ENCODE measurements at regions not wholly inside any gene's neighbourhood (a gene's known extent, or its start where the extent isn't known, plus 50 kb on each side); places are given as distances from the start of the nearest gene placed in this dataset.

DNA sequence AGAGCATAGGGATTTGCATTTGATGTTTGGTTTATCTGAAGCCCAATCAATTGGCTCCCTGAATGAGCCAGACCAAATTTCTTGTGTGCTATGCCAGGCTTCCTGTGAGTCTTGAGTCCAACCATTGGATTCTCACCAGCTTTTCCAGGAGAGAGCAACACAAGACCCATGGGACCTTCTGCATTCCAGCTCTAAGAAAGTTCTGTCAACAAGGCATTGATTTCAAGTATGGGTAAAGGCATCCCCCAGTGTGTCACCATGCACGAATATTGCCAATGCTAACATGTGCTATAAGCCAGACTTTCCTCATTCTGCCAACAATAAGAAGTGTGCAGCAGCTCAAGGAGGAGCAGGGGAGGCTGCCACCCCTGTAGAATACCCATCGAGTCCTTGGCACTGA lies 266.6 kb downstream of the ETAA1 start:
- DNase-seq: no peak

DNA sequence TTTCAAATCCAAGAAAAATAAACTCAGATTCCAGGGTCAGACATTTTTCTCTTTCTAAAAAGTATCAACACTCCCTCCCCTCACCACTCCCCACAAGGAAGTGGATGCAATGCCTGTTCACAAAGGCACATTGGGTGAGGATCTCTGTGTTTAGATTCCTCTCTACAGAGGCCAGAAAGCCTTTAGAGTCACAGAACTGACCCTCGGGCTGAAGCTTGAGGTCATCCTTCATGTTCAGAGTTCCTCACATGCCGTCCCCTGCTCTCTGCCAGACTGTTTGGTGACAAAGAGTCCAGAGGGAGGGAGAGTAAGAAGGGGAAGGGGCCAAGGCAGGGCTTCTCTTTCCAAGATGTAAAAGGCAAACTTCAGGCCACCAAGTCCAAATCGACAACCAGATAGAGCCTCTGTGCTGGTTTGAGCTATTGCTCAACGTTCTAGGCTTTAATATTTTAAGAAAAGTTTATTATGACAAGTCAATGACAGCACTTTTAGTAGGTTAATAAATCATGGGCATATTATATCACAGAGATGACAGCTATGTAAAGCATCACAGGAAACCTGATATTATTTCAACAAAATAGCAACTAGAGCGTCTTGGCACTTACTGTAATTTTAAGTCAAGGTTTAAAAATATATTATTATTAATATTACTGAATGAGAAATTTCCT lies 269.4 kb downstream of the ETAA1 start:
- DNase-seq: no peak

DNA sequence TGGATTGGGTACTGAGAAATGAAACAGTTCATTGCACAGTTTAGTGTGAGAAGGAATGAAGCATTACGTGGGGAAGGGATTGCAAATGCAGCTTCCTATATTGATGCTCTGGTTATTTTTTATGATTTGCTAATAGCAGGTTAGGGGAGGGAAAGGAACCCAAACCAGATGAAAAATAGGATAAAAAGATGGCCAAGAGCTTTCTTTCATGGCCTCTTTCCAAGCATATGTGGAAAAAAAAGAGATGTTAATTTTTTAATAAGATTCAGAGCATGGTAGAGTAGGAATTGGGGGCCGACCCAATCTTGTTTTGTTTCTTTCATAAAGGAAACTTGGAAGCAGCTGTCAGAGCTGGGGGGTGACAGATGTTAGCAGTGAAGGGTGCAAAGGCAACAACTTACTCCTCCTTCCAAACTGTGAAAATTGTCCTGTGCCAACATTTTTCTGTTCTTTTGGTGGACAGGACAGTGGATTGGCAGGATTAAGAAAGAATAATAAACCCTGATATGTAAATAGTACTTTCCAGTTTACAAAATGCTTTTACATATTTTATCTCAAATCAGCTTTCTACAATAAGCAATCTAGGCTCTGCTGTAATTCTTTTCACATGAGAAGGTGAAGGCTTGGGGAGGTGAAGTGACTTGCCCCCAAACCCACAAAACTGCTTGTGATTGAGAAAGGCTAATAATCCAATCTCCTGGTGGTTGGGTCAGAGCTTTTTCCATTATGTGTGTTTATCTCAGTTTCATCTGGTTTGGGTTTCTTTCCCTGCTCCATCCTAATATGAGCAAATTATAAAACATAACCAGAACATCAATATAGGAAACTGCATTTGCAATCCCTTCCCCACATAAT lies 270.1 kb downstream of the ETAA1 start:
- no peak for DNase-seq

DNA sequence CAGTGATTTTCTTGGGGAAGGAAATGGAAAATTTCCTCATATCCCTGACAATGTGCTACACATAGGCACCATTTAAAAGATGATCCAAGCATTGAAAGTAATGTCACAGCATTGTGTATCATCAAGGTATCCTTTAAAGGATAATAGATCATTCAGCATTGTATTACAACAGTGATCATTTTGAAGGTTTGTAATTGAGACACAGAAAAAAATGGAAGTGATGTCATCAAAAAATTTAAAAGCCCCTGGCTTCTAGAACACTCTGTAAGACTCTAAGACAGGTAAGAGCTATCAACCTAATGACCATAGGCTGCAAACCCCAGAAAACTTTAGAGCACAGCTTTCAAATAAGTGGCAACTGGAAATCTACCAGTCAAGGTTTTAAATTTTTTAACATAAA lies 271.4 kb downstream of the ETAA1 start:
- no peak for DNase-seq

DNA sequence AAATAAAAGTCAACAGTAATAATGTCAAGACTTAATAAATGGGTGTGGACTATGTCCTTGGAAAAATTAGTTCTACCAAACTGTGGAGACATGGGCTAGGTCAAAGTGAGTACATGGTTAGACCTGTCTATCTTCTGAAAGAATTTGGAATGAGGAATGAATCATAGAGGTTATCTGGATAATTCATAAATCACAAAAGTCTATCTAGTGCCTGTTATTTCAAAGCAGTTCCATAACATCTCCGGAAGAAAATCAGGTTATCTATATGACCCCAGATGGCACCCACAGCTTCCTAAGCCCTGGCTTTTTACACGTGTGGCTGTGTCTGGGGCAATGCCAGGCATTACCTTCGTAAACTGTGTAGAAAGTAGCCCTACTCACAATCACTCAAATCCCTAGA lies 272.0 kb downstream of the ETAA1 start:
- DNase-seq: no peak

DNA sequence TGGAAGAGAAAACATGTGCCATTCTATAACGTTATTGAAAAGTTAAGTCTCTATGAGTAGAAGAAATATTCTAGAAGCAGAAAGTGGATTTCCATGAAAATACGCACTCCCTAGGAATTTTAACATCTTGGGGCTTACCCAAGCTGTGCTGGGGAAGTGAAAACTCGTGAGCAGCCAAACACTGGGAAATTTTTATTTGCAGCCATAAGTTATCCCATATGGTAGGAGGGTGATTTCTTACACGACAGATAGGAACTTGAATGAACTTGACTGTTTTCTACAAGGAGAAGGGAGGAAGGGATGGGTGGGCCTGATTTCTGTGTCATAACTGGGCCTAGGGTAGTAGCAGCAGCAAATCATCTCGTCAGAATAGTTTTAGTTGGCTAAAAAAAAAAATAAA lies 272.6 kb downstream of the ETAA1 start:
- no peak for DNase-seq

DNA sequence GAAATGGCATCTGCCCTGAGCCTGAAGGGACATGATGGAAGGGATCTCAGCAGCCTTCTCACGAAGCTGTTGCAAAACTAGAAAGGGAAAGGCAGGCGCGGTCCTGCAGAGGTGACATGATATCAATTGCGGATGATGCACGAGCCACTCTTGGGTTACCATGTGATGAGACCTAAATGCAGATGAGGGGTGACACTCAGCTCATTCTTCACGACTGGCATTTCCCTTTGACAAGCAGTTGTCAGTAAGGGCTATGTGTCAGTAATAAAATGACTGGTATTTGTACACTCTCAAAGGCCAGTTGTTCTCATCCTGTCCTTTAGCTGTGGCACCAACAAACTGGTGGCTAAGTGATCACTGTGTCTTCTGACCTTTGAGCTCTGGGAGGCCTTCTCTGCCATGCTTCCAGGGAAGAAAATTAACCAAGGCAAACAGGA lies 273.6 kb downstream of the ETAA1 start:
- no peak for DNase-seq

DNA sequence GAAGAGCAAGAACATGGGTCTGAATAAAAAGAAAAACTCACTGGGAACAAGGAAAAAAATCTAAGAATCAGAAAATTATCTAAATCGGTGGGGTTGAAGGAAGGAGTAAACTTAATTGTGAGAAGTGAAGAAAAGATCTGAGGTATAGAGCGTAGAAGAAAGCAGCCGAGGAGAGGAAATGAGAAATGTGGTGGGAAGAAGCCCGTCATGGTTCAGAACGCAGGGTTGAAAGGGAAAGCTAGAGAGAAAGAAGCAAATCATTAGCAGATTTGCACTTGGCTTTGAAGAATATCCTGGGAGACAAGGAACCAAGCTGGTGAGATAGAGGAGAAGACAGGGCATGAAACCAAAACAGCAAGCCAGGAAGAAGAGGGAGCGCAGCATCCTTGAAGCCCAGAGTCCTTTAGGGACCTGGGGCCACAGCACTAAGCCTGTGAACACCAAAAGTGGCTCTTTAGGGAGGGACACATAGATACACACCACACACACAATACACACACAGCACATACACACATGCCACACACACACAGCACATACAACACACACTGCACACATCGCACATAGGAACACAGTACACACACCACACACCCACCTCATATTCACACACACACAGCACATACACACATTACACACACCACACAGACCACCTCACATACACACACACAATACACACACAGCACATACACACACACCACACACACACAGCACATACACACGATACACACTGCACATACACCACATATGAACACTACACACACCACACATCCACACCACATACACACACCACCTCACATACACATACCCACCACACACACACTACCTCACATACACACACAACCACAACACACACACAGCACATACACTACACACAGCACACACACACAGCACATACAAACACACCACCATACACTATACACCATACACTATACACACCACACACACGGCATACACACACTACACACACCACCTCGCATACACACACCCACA lies 274.6 kb downstream of the ETAA1 start:
- no peak for DNase-seq

DNA sequence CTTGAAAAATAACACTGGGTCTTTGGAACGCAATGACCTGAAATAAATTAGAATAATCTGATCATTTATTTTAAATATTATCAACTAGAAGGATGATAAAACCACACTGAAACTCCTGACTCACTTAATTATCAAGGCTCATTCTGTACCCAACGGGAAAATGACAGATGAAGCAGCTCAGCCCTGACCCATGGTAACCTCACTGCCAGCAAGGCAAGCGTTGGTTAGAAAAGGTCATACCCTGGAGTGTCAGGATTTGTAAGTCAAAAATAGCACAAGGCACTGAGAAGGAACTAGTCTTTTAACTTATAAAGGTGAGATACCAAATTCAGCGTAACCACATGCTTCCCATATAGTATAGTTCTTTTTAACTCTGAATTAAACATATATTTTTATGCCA lies 277.5 kb downstream of the ETAA1 start:
- no peak for DNase-seq

DNA sequence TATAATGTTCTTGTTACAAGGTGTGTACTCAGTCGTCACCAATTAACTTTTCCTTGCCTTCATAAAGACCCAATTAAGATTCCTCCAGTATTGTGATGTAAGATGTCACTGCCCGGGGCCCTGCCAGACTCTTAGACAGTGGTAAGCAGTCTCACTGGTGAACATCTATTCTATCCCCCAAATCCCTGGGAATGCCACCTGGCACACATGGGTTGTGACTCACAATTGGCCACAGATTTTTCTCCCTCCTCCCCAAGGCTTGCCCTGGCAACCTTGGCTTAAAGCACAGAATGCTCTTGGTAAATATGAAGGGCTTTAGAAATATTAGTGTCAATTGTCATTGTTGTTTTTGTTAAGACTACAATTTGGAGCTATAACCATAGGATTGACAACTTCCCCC lies 287.9 kb downstream of the ETAA1 start:
- DNase-seq: no peak

DNA sequence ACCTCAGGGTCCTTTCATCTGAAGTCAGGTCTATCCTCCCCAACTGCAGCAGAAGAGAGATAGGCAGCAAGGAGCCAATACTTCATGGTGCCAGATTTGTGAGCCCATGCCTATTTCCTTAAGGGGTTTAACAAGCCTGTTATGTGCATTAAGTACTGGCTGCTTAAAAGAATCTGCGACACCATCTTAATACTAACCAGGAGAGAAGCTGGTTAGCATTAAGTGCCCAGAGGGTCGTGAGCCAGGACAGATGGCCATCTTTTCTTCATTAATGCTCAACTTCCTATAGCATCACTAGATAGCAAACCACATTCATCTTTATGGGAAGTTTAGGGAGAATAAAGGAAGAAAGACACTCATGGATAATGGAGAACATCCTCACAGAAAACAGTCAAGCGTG lies 289.1 kb downstream of the ETAA1 start:
- no peak for DNase-seq

DNA sequence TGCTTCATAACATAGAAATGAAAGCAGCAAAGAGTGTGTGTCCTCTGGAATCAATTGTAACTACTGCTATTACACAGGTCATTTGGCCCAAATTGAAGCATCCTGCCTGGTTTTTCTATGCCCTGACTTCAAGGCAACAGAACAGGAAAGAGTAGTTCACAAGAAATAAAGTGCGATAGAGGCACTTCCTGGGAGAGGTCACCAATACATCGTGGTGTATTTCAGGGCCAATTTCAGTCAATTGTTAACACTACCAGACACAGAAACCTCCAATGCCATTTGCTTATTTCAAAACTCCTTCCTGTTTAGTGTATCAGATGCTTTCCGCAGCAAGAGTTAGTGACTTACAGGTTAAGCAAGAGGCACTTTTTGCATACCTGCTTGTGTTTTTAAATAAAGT lies 292.1 kb downstream of the ETAA1 start:
- no peak for DNase-seq

DNA sequence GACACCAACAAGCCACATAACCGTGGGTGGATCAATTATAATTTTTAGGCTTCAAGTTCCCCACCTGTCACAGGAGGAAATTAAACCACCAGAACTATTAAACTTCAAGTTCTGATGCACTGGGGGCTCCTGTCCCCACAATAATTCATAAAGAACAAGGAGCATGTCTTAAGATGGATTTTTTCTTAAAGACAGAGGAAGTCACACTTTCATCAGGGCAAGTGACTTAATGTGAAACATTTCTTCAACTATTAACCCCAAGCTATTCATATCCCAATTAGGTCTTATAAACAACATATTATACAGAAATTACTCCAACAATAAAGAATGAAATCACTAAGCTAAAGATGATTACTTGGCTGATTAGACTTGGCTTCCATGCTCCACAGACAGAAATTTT lies 292.5 kb downstream of the ETAA1 start:
- DNase-seq: no peak

DNA sequence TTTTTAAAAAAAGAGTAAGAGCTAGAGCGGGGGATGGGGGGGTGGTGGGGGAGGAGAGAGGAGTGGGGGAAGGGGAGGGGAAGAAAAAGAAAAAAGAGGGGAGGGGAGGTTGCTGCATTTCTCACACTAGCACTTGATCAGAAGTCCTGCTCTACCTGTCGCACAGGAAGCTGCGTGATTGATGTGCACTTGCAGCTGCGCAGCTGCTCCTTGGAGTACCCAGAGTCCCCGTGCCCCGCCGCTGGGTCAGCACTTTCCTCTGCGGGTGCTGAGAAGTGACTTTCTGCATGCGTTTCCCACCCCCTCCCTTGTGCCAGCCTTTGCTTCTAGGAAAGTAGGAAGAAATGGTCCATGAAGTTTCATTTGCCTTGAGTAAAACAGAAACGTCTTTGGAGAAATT lies 297.3 kb downstream of the ETAA1 start:
- DNase-seq: no peak

DNA sequence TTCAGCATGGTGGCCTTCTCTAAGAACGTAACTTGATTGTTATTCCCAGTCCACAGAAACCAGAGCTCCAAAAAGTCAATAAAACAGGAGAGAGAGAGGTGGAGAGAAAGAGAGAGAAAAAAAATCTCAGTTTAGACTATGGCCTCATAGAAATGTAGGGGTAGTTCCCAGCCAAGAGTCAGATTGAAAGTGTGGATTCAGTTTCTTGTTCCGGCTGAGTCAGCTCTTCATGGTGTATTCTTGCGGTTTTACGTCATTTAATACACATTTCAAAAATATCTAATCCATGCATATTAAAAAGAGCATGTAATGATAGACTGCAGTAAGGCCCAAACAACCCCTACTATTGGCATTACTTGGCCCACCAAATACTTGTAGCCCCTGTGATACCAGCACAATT lies 303.9 kb downstream of the ETAA1 start:
- no peak for DNase-seq

DNA sequence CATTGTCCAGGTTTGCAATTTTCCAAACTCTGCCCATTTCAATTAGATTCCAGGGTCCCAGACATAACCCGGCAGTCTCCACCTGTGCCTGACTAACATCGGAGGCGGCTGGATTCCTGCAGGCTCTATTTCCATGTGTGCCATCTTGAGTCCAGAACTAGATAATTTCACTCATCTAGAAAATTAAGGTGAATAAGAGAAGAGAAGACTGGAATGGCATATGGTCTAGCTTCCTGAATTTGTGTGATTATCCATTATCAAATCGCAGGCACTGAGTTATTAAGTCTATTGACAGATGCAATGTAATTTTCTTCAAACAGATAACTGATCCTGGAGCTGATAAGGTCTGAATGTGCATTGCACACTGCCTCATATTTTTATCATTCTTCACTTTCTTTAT lies 305.2 kb downstream of the ETAA1 start:
- no peak for DNase-seq

DNA sequence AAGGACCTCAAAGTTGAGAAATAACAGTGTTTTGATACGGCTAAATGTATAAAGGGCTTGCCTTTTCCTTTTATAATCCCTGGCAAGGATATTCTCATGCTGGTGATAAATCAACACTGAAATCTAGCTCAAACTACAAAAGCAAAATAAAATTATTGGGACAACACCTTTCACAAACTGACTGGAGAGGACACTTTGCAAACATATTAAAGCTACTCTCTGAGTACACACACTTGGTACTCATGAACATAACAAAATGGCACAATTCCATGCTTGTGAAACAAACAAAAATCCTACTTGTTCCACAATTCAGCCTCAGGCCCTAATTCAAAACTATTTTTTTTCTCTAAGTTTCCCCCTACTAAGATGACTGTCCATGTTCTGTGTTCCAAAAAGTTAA lies 305.8 kb downstream of the ETAA1 start:
- no peak for DNase-seq

DNA sequence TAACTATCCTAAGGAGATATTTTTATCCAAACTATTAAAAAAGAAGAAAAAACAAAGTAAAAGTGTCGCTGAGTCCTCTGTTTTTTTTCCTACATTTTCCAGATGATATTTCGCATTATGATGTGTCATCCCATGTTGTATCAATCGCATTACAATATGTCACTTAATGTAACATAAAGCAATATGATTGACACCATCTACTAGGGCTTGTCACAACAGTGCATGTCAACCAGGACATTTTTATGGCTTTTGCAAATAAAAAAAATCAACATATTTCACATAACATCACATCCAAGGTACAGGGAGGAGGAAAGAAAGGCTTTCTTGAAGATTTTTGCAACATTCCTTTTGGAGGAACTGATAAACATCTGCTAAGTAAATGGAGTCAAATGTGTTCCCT lies 308.9 kb downstream of the ETAA1 start:
- no peak for DNase-seq

DNA sequence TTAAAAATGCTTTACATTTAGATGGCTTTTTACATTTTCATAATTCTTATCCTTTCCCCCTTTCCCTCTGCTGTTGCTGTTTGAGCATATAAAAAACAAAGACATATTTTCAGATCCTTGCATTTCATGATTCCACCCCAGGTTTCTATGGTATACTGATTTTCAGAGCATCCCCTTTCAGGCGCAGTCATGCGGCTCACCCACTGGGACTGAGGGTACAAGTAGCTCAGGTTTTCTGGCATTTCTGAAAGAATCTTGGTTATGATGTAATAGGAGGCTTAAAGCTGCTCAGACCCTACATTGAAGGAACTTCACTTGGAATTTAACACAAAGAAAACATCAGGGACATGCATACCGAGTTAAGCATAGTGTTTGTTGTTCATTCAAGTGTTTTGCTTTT lies 310.8 kb downstream of the ETAA1 start:
- no peak for DNase-seq

DNA sequence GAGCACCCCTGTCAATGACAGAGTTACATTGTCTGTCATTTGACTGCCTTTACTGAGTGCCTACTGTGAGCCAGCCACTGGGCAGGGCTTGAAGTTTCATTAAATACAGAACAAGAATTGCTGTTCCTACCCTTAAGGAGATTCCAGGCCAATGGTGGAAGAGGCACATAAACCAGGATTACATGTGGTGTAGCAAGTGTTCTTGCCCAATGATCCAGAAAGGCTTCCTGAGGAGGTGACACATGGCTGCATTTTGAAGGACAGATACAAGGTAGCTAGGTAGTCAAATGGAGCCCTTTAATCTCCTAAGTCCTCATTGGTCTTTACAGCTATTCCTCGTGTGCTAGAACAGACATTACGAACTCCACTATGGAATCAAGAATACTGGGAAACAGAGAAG lies 312.7 kb downstream of the ETAA1 start:
- no peak for DNase-seq

DNA sequence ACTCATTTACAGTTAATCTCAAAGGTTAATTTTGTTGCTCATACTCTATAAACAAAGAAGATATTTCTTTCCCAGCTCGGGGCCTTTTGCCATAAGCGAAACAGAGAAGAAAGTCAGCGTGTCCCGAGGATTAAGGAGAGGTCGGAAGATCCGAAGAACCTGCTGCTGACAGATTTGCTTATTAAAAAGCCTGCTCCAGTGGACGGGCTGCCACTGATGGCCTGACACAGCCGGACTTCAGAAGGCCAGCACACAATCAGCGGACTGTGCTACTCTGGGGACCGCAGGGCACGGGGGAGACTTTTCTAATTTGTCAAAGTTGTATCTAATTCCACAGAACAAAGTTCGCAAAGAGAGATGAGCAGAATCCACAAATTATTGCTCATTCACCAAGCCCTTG lies 315.4 kb downstream of the ETAA1 start:
- no peak for DNase-seq

DNA sequence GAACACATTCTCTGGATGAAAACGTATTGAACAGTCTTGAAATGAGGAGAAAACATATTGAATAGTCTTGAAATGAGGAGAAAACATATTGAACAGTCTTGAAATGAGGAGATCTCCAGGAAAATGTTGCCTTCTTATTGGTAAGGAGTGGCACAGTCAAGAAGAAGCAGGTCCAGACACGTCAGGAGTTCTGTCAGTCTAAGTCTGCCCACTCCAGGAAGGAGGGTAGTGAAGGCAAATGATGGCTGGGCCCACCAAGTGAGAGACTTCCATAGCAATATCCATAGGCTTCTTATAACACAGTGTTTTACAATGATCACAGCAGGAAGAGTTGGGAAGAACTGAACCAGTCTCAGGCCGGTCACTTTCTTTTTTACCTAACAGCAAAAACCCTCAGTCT lies 316.2 kb downstream of the ETAA1 start:
- DNase-seq: no peak

DNA sequence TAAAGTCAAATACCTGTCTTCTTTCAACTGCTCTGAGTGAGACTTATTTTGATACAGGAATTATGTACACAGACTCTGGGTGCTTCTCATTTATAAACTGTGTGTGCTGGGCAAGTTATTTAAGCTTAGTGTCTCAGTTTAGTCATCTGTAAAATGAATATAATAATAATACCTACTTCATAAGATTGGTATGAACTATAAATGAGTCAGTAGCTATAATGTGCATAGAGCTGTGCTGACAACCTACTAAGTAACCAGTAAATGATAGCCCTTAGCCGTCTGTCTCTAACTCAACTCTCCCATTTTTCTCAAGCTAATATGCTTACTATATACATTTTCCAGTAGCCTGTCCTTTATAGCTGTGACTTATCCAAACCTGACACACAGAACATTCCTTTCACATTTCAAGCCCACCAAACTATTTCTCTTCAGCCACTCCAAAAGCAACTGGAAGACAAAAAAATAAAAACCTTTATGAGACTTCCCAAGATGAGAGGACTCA lies 319.8 kb downstream of the ETAA1 start:
- DNase-seq: no peak
